Epithelial cell of esophagus (primary cell): ENCODE measurements at regions not wholly inside any gene's neighbourhood (a gene's known extent, or its start where the extent isn't known, plus 50 kb on each side); places are given as distances from the start of the nearest gene placed in this dataset.
A peak's percentile ranks its signal among the peaks of the same experiment; 100 is the strongest.

Experiments
- DNase-seq: peaks from one replicate; pipeline ENCODE4 v3.0.0; 2010; ENCODE audit warnings: low read depth
- H3K4me3 ChIP-seq: 2 replicates; pipeline ENCODE4 v1.5.1; 2011; ENCODE audit warnings: mild to moderate bottlenecking, low read length, control low read depth
- TF ChIP-seq, protein P1 (sequence below): IDR thresholded peaks from 2 replicates; pipeline ENCODE4 v1.5.1; 2011; ENCODE audit warnings: low read depth, mild to moderate bottlenecking, low read length, control low read depth, inconsistent platforms; ENCODE audit not compliant: insufficient read depth; ENCODE audit errors: missing control alignments

DNA sequence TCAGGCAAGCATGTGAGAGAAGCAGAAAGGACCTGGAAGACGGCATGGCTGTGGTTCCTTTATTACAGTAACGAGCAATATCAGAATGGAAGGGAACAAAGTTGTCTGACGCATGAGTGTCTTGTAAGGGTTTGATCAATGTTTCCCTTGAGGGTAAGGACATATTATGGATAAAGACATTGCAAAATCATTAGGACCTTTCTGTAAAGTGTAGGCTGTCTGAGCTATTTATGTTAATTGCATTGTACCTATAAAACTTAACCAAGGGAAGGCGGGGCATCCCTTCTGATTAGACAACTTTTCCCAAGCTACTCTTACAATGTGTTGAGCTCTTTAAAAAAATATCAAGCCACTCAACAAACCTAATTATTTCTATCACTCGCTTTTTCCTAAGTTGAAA lies 112.2 kb upstream of the JADE1 start:
- DNase-seq: no peak
- TF ChIP-seq, protein P1, sequence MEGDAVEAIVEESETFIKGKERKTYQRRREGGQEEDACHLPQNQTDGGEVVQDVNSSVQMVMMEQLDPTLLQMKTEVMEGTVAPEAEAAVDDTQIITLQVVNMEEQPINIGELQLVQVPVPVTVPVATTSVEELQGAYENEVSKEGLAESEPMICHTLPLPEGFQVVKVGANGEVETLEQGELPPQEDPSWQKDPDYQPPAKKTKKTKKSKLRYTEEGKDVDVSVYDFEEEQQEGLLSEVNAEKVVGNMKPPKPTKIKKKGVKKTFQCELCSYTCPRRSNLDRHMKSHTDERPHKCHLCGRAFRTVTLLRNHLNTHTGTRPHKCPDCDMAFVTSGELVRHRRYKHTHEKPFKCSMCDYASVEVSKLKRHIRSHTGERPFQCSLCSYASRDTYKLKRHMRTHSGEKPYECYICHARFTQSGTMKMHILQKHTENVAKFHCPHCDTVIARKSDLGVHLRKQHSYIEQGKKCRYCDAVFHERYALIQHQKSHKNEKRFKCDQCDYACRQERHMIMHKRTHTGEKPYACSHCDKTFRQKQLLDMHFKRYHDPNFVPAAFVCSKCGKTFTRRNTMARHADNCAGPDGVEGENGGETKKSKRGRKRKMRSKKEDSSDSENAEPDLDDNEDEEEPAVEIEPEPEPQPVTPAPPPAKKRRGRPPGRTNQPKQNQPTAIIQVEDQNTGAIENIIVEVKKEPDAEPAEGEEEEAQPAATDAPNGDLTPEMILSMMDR: no peak
- H3K4me3 ChIP-seq: no peak overlapping the region

DNA sequence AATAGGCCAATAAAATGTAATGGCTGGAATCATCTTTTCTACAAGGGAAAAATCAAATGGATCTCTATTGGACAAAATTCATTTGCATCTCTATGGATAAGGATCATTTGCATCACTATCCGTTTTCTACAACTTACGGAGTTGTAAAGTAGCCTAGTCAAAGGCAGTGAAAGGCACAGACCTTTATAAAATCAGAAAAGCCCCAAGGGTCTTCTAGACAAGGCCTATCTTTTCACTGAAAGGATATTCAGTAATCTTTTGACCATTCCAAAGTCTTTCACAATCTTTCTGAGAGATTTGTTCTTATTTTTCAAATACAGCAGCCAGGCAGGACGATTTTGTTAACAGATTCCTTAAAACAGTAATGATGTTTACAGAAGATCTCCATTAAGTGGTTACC lies 119.5 kb upstream of the JADE1 start:
- H3K4me3 ChIP-seq: no peak overlapping the region
- no peak for DNase-seq
- TF ChIP-seq, protein P1: no peak

DNA sequence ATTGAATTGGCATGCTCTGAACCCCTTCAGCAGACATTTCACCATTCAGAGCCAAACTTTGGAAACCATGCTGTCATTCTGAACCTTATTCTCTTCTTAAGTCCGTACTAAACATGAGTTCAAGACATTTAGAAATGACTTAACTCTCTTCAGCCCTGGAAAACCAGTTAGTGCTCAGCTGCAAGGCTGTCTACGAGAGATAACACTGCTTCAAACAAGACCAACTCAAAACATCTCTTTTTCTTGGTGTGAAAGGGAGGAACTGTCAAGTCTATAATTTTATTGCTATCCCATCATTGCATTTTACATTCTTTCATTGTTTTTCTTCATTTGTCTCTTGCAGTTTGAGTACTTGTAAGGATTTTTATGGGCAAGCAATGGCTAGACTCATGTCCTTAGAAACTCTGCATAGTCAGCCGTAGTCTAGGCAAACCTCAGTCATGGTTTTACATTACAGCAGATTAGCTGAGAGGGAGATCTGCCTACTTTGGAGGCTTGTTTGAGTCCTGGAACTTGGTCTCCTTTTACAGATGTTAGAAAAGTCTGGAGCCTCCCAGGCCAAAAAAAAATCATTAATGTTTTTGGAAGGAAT lies 120.6 kb upstream of the JADE1 start:
- TF ChIP-seq, protein P1: no peak
- H3K4me3 ChIP-seq: no peak overlapping the region
- DNase-seq: no peak

DNA sequence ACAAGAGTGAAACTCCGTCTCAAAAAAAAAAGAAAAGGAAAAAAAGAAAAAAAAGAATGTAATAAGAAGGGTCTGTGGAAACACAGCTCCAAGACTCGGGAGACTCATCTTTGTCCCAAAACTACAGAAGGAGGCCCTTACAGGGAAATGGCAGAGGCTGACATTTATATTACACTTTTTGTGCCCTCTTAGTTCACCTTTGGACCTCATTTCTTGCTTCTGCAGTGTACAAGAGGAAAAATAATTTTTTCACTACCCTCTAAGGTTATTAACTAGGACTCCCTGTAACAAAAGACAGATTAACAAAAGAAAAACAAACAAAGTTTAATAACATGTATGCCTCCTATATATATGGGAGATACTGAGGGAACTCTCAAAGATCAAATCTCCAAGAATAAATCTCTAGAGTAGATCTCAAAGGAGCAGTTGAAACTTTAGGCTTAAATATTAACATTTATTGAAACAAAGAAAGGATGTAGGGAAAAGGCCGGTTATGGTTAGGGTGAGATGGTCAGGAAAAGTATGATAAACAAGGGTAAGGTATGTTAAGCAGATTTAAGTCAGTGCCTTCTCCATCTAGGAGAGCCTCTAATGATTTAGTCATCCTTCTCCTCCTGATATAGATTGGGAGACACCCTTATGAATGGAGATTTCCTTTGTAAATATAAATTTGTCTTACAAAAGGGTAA lies 121.3 kb upstream of the JADE1 start:
- H3K4me3 ChIP-seq: no peak overlapping the region
- no peak for DNase-seq
- TF ChIP-seq, protein P1: no peak

DNA sequence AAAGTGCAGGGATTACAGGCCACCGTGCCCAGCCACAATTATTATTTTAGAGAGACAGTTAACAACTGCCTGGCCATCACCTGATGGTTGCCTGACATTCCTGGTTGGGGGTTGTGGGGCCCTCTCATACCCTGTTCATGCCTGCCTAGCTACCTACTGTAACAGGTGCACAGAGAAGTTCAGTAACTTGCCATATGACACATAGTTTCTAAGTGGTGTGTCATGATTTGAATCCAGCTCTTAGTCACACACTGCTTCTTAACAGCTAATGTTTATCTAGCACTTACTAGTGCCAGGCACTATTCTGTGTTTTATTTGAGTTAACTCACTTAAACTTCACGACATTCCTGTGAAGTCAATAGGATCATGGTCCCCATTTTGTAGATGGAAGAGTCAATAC lies 122.7 kb upstream of the JADE1 start:
- TF ChIP-seq, protein P1: no peak
- no peak overlapping the region for H3K4me3 ChIP-seq
- DNase-seq: peak; percentile 45

DNA sequence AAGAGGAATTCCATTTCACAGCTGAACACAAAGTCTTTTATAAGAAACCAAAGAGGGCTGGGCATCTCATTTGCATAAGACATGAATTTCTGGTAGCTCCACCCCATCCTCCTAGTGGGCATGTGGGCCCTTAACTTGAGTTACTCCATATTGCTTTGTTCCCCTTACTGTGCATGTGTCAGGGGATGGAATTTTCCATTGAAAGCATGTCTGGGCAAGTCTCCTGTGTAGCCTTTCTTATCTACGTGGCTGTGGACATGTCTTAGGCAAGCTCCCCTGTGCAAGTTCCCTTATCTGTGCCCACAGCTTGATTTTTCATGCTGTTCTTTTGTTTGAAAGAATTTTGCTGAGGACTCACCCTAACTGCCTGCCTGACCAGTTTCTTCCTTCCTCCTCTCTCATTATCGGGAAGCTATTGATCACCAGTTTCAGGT lies 123.5 kb upstream of the JADE1 start:
- TF ChIP-seq, protein P1: no peak
- H3K4me3 ChIP-seq: no peak overlapping the region
- DNase-seq: peak; percentile 86

DNA sequence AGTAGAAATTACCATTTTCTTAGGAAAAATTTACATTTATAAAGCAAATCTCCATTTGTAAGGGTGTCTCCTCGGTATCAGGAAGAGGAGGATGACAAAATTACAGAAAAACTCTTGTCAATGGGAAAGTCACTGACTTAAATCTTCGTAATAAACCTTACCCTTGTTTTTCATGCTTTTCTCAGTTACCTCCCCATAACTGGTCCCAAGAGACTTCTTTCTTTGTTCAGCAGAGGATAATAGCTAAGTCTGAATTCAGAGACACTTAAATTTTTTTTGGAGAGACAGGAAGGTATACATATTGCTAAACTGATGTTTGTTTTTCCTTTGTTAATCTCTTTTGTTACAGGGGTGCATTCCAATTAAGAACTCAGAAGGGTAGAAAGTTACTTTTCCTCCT lies 125.5 kb upstream of the JADE1 start:
- TF ChIP-seq, protein P1: no peak
- H3K4me3 ChIP-seq: no peak overlapping the region
- DNase-seq: no peak
